GM12878 (cell line): ENCODE measurements at regions not wholly inside any gene's neighbourhood (a gene's known extent, or its start where the extent isn't known, plus 50 kb on each side); places are given as distances from the start of the nearest gene placed in this dataset.
A peak's percentile ranks its signal among the peaks of the same experiment; 100 is the strongest.

Source experiments
- ATAC-seq: fragments of 200-7000 bp; cut with Tn5 transposase; 3 replicates; pipeline ENCODE4 v1.9.1; 2020; ENCODE audit warnings: mild to moderate bottlenecking, moderate library complexity
- BruUV-seq: library from RNA; stranded (reverse); fragments of 400-500 nt; replicated peaks from 2 replicates; lab custom pipeline; 2021; lab: Mats Ljungman, UMichigan
- CTCF ChIA-PET: fragments of 300-600 bp; sonication (Branson Sonifier 250); formaldehyde crosslinking; extraction: SDS; loops from one replicate; lab custom pipeline; 2021; ENCODE audit warnings: inconsistent platforms; lab: Yijun Ruan, JAX
- POLR2A ChIA-PET: fragments of 350-600 bp; formaldehyde crosslinking; extraction: SDS; loops from one replicate; lab custom pipeline; 2021; ENCODE audit warnings: inconsistent platforms; lab: Charles Lee
- RAD21 ChIA-PET: fragments of 300-600 bp; sonication (Branson Sonifier 250); formaldehyde crosslinking; loops from one replicate; lab custom pipeline; 2023; ENCODE audit warnings: antibody characterized with exemption; ENCODE audit not compliant: unreplicated experiment; lab: Charles Lee
- SMC1A ChIA-PET: fragments of 300-600 bp; sonication (Branson Sonifier 250); formaldehyde crosslinking; loops from one replicate; lab custom pipeline; 2023; ENCODE audit not compliant: unreplicated experiment, uncharacterized antibody; lab: Charles Lee
- DNase-seq: peaks from one replicate; pipeline ENCODE4 v3.0.0-alpha.2; 2011; ENCODE audit warnings: low read depth, low spot score
- FAIRE-seq: peaks from 3 replicates; lab custom pipeline; 2011; peaks lifted over from hg19 to GRCh38; lab: Jason Lieb, UNC
- H2AFZ ChIP-seq: 2 replicates; pipeline ENCODE4 v1.6.0; 2011; ENCODE audit warnings: low read depth, low read length, control low read depth; ENCODE audit not compliant: control insufficient read depth
- H3K27ac ChIP-seq: 2 replicates; pipeline ENCODE4 v1.5.1; 2011; ENCODE audit warnings: control low read depth; ENCODE audit not compliant: control insufficient read depth, insufficient read depth
- H3K27me3 ChIP-seq, 2 experiments: replicated peaks in 1 of 2; 2 replicates each; pipeline versions ENCODE4 v1.6.0 to v1.6.1; 2011; ENCODE audit warnings: low read length in 1 of 2; ENCODE audit not compliant: control insufficient read depth in 2 of 2, insufficient read depth in 2 of 2
- H3K36me3 ChIP-seq, 2 experiments: 2 replicates each; pipeline ENCODE4 v1.5.1; 2011; ENCODE audit warnings: low read length in 1 of 2; ENCODE audit not compliant: control insufficient read depth in 2 of 2, insufficient read depth in 2 of 2
- H3K4me1 ChIP-seq: 2 replicates; pipeline ENCODE4 v1.6.1; 2011; ENCODE audit warnings: mild to moderate bottlenecking, low read length, moderate library complexity, mixed read lengths; ENCODE audit not compliant: control insufficient read depth, insufficient read depth
- H3K4me2 ChIP-seq: 2 replicates; pipeline ENCODE4 v1.6.0; 2011; ENCODE audit warnings: control low read depth; ENCODE audit not compliant: control insufficient read depth, insufficient read depth
- H3K4me3 ChIP-seq: fragments of 200-600 bp; sonication (generic); 2 replicates; pipeline ENCODE4 v1.5.1; 2016
- H3K79me2 ChIP-seq: 2 replicates; pipeline ENCODE4 v1.6.0; 2011; ENCODE audit warnings: low read length; ENCODE audit not compliant: control insufficient read depth, insufficient read depth
- H3K9ac ChIP-seq: 2 replicates; pipeline ENCODE4 v1.8.0; 2011; ENCODE audit warnings: low read length, control low read depth, mixed read lengths; ENCODE audit not compliant: control insufficient read depth, insufficient read depth
- H3K9me3 ChIP-seq: replicated peaks from 3 replicates; pipeline ENCODE4 v1.5.1; 2011; ENCODE audit warnings: mild to moderate bottlenecking, low read length; ENCODE audit not compliant: control insufficient read depth, insufficient read depth
- H4K20me1 ChIP-seq: 2 replicates; pipeline ENCODE4 v1.6.0; 2011; ENCODE audit not compliant: control insufficient read depth, insufficient read depth
- CHD2 ChIP-seq: IDR thresholded peaks from 2 replicates; pipeline ENCODE4 v1.6.1; 2011; ENCODE audit warnings: low read depth, low read length, improper control_type of control experiment, borderline replicate concordance
- REST ChIP-seq: IDR thresholded peaks from 2 replicates; pipeline ENCODE4 v1.6.1; 2012; ENCODE audit warnings: mild to moderate bottlenecking, low read depth, low read length
- WGBS: methylation state at CpG from one replicate; pipeline ENCODE4 v1.1.6; 2016; ENCODE audit warnings: low lambda C conversion rate; ENCODE audit not compliant: insufficient replicate concordance, insufficient coverage; ENCODE audit errors: missing lambda C conversion rate; 5-methylcytosine and 5-hydroxymethylcytosine counted together
- in situ Hi-C: fragments of 300-500 bp; cut with MboI; formaldehyde crosslinking; loops from 9 replicates; pipeline ENCODE4 v1.14.3; 2018; ENCODE audit warnings: mixed read lengths
- intact Hi-C: fragments of 100-400 bp; cut with micrococcal nuclease; formaldehyde crosslinking; loops from one replicate; pipeline ENCODE4 v1.14.2; 2022; ENCODE audit not compliant: unreplicated experiment

- ATAC-seq: no peak
- in situ Hi-C loops: no loop called here
- no peak overlapping the region for H3K27ac ChIP-seq
These were observed 236.3 kb downstream of the HTR7 start for GRCh38 chr10:90621577-90621976.

More at GRCh38 chr10:90621577-90621976, 236.3 kb downstream of the HTR7 start:
- Histone ChIP-seq H3K4me2 (no peak overlapping the region), H3K36me3 (no peaks in the 10 kb centered on the region), H3K4me3 (no peak overlapping the region), H3K9ac (no peak overlapping the region), H4K20me1 (no peaks in the 10 kb centered on the region), H3K9me3 (no peaks in the 10 kb centered on the region), H3K4me1 (no peaks in the 10 kb centered on the region), H3K27me3 (no peaks in the 10 kb centered on the region), H2AFZ (no peak overlapping the region), H3K79me2 (no peaks in the 10 kb centered on the region)
- intact Hi-C loops: no loop called here
- TF ChIP-seq REST (peak; percentile 90), CHD2 (no peak)
- whole genome bisulfite sequencing: 0% methylated on average over 2 of the region's 2 CpGs
- ChIA-PET POLR2A (no interaction called here), CTCF (no interaction called here), RAD21 (no interaction called here), SMC1A (no interaction called here)
- FAIRE-seq (no peak), DNase-seq (no peak)
- no TSS peak for BruUV-seq
